Upper lobe of right lung (tissue), 1 donor: ENCODE measurements at regions not wholly inside any gene's neighbourhood (a gene's known extent, or its start where the extent isn't known, plus 50 kb on each side); places are given as distances from the start of the nearest gene placed in this dataset.

Experiments used
- ATAC-seq: fragments of 200-7000 bp; cut with Tn5 transposase; one replicate; pipeline ENCODE4 v1.9.1; 2020; ENCODE audit warnings: mild to moderate bottlenecking, moderate library complexity
- DNase-seq: peaks from one replicate; pipeline ENCODE4 v3.0.0-alpha.2; 2020
- H3K27ac ChIP-seq: fragments of 200-600 bp; one replicate; pipeline ENCODE4 v1.8.0; 2022
- H3K27me3 ChIP-seq: fragments of 200-600 bp; one replicate; pipeline ENCODE4 v1.8.0; 2022; ENCODE audit warnings: mild to moderate bottlenecking
- H3K36me3 ChIP-seq: fragments of 200-600 bp; one replicate; pipeline ENCODE4 v1.8.0; 2022
- H3K4me1 ChIP-seq: fragments of 200-600 bp; one replicate; pipeline ENCODE4 v1.8.0; 2022
- H3K4me3 ChIP-seq: fragments of 200-600 bp; one replicate; pipeline ENCODE4 v1.8.0; 2022; ENCODE audit warnings: mild to moderate bottlenecking
- H3K9me3 ChIP-seq: fragments of 200-600 bp; one replicate; pipeline ENCODE4 v1.8.0; 2022
- CTCF ChIP-seq: fragments of 200-600 bp; IDR thresholded peaks from one replicate; pipeline ENCODE4 v1.8.0; 2022; ENCODE audit warnings: antibody characterized with exemption
- intact Hi-C: fragments of 100-400 bp; cut with DNase I; formaldehyde crosslinking; loops from one replicate; pipeline ENCODE4 v1.11.0; 2022
- donor health status: DM: no; HTN: yes; CAD: no; lungs with severe emphysema.

GRCh38 chr1:96355521-96355920 is 366.1 kb upstream of the PTBP2 start:
- TF ChIP-seq CTCF = no peak
- no peak for DNase-seq
- Histone ChIP-seq H3K4me3 (no peak overlapping the region), H3K4me1 (no peaks in the 10 kb centered on the region), H3K36me3 (no peaks in the 10 kb centered on the region), H3K27ac (no peak overlapping the region), H3K9me3 (no peaks in the 10 kb centered on the region), H3K27me3 (no peaks in the 10 kb centered on the region)
- ATAC-seq = no peak
- intact Hi-C loops = no loop called here

GRCh38 chr1:96355961-96356360 is 365.6 kb upstream of the PTBP2 start:
- DNase-seq = no peak
- H3K4me1 ChIP-seq = no peaks in the 10 kb centered on the region
- H3K27ac ChIP-seq = no peak overlapping the region
- no peak for ATAC-seq
- intact Hi-C loops = no loop called here
- no peaks in the 10 kb centered on the region for H3K9me3 ChIP-seq
- no peaks in the 10 kb centered on the region for H3K36me3 ChIP-seq
- TF ChIP-seq CTCF = no peak
- H3K4me3 ChIP-seq = no peak overlapping the region
- no peaks in the 10 kb centered on the region for H3K27me3 ChIP-seq

GRCh38 chr1:96357141-96357765 is 364.3 kb upstream of the PTBP2 start:
- intact Hi-C loops = no loop called here
- Histone ChIP-seq H3K27ac (no peak overlapping the region), H3K9me3 (no peaks in the 10 kb centered on the region), H3K4me3 (no peak overlapping the region), H3K36me3 (no peaks in the 10 kb centered on the region), H3K4me1 (no peaks in the 10 kb centered on the region), H3K27me3 (no peaks in the 10 kb centered on the region)
- ATAC-seq = no peak
- no peak for DNase-seq
- no peak for TF ChIP-seq CTCF

- Histone ChIP-seq H3K4me1 (no peaks in the 10 kb centered on the region), H3K9me3 (no peaks in the 10 kb centered on the region), H3K4me3 (no peak overlapping the region), H3K27ac (no peak overlapping the region), H3K36me3 (no peaks in the 10 kb centered on the region), H3K27me3 (no peaks in the 10 kb centered on the region)
- ATAC-seq = no peak
- no peak for DNase-seq
- intact Hi-C loops = no loop called here
- no peak for TF ChIP-seq CTCF
Observed at GRCh38 chr1:96358057-96358456, 363.5 kb upstream of the PTBP2 start.

GRCh38 chr1:96360036-96360795 is 361.4 kb upstream of the PTBP2 start:
- no peak for ATAC-seq
- DNase-seq = no peak
- intact Hi-C loops = no loop called here
- Histone ChIP-seq H3K27me3 (no peaks in the 10 kb centered on the region), H3K27ac (no peak overlapping the region), H3K9me3 (no peaks in the 10 kb centered on the region), H3K4me1 (no peaks in the 10 kb centered on the region), H3K36me3 (no peaks in the 10 kb centered on the region), H3K4me3 (no peak overlapping the region)
- no peak for TF ChIP-seq CTCF
